ENCODE measurements at regions not wholly inside any gene's neighbourhood (a gene's known extent, or its start where the extent isn't known, plus 50 kb on each side); places are given as distances from the start of the nearest gene placed in this dataset.

- no CpG with 5 or more reads among the region's 5 CpGs for WGBS (ENCODE audit: extremely low coverage, insufficient read length, low lambda C conversion rate)
- H3K27me3 Mint-ChIP-seq (ENCODE audit: low read depth) = no peaks in the 10 kb centered on the region
These were observed 241.7 kb downstream of the EPHA4 start for GRCh38 chr2:221330436-221330835.

More at GRCh38 chr2:221330436-221330835, 241.7 kb downstream of the EPHA4 start:
- Histone ChIP-seq H2BK5ac (ENCODE audit: insufficient read length, low read length) (no peak overlapping the region), H4K91ac (ENCODE audit: insufficient read length, low read depth, low read length) (no peak overlapping the region), H3K9me3 (ENCODE audit: control insufficient read depth, low read depth, low read length) (no peaks in the 10 kb centered on the region), H2AK5ac (ENCODE audit: insufficient read length, low read length) (no peak overlapping the region), H4K8ac (replicated peaks; ENCODE audit: insufficient read length, low read depth, low read length) (no peak overlapping the region), H3K27ac (ENCODE audit: insufficient read length, low read depth, low read length) (no peak overlapping the region), H3K79me1 (ENCODE audit: insufficient read depth, low read depth, low read length, poor library complexity, severe bottlenecking) (no peaks in the 10 kb centered on the region), H3K23ac (ENCODE audit: insufficient read length, low read depth, low read length) (no peak overlapping the region), H3K4me1 (ENCODE audit: insufficient read depth, low read length) (no peaks in the 10 kb centered on the region), H3K4me2 (ENCODE audit: insufficient read depth, insufficient read length, low read length) (no peak overlapping the region), H3K27me3 (ENCODE audit: insufficient read depth, low read length) (no peaks in the 10 kb centered on the region), H4K5ac (ENCODE audit: insufficient read length, low read depth, low read length) (no peak overlapping the region), H3K14ac (ENCODE audit: insufficient read depth, low read length) (no peak overlapping the region), H3K56ac (ENCODE audit: insufficient read length, low read depth, low read length) (no peak overlapping the region), H2BK120ac (ENCODE audit: low read depth, low read length, poor library complexity, severe bottlenecking) (no peak overlapping the region), H3K18ac (ENCODE audit: insufficient read length, low read depth, low read length) (no peak overlapping the region), H2BK15ac (ENCODE audit: low read depth, low read length) (no peak overlapping the region), H4K20me1 (ENCODE audit: control insufficient read depth, insufficient read depth, insufficient read length) (no peaks in the 10 kb centered on the region), H3T11ph (ENCODE audit: low read length) (no peak overlapping the region), H2BK20ac (ENCODE audit: low read depth, low read length, poor library complexity, severe bottlenecking) (no peak overlapping the region), H3K79me2 (ENCODE audit: insufficient read depth, low read length) (no peaks in the 10 kb centered on the region), H2BK12ac (ENCODE audit: insufficient read length, low read depth, low read length) (no peak overlapping the region), H2AFZ (ENCODE audit: low read length) (no peak overlapping the region), H3K4ac (ENCODE audit: low read depth, low read length) (no peak overlapping the region), H3K9ac (ENCODE audit: extremely low read depth, insufficient read length, low read length) (no peak overlapping the region), H3K23me2 (ENCODE audit: insufficient read length, low read depth, low read length, poor library complexity, severe bottlenecking) (no peaks in the 10 kb centered on the region)
- H3K36me3 Mint-ChIP-seq (ENCODE audit: insufficient read depth in 1 of 3, low read depth in 3 of 3) = peaks cover 0 to 3% (median 2%) of the 10 kb centered on the region in 3 experiments; a peak in 2 of 7 replicates
- H3K4me1 Mint-ChIP-seq = no peaks in the 10 kb centered on the region
- H3K9me3 Mint-ChIP-seq = peaks cover 8 to 10% of the 10 kb centered on the region in 2 experiments; a peak in 4 of 5 replicates
- DNase-seq = no peak
- H3K4me3 Mint-ChIP-seq = no peak overlapping the region
- no peak overlapping the region for H3K27ac Mint-ChIP-seq
- TF ChIP-seq CTCF (conservative IDR thresholded peaks at IDR 0.05) = no peak
